ENCODE measurements at regions not wholly inside any gene's neighbourhood (a gene's known extent, or its start where the extent isn't known, plus 50 kb on each side); places are given as distances from the start of the nearest gene placed in this dataset.

- DNase-seq: no peak
Observed at GRCh38 chr1:9419369-9420041, 119.8 kb upstream of the SLC25A33 start.

GRCh38 chr1:9420835-9421532 is 118.3 kb upstream of the SLC25A33 start:
- no peak for DNase-seq

- DNase-seq: no peak
Observed at GRCh38 chr1:9421533-9421873, 117.8 kb upstream of the SLC25A33 start.

- no peak for DNase-seq
Observed at GRCh38 chr1:9422321-9422720, 116.9 kb upstream of the SLC25A33 start.

GRCh38 chr1:9422911-9423505 is 116.3 kb upstream of the SLC25A33 start:
- DNase-seq: no peak

- no peak for DNase-seq
Observed at GRCh38 chr1:9424261-9424660, 115.0 kb upstream of the SLC25A33 start.

GRCh38 chr1:9425859-9426258 is 113.4 kb upstream of the SLC25A33 start:
- no peak for DNase-seq

- no peak for DNase-seq
Observed at GRCh38 chr1:9426291-9426711, 113.0 kb upstream of the SLC25A33 start.

- no peak for DNase-seq
Observed at GRCh38 chr1:9427388-9427787, 111.9 kb upstream of the SLC25A33 start.

- peak; percentile 98 for DNase-seq
Observed at GRCh38 chr1:9428601-9429341, 110.5 kb upstream of the SLC25A33 start.

GRCh38 chr1:9429342-9429711 is 109.9 kb upstream of the SLC25A33 start:
- DNase-seq: no peak

- no peak for DNase-seq
Observed at GRCh38 chr1:9434247-9435152, 104.8 kb upstream of the SLC25A33 start.

- no peak for DNase-seq
Observed at GRCh38 chr1:9435153-9435636, 104.1 kb upstream of the SLC25A33 start.

GRCh38 chr1:9435854-9436640 is 103.2 kb upstream of the SLC25A33 start:
- DNase-seq: peak; percentile 62

- DNase-seq: no peak
Observed at GRCh38 chr1:9437961-9438430, 101.3 kb upstream of the SLC25A33 start.

GRCh38 chr1:9438431-9439073 is 100.7 kb upstream of the SLC25A33 start:
- DNase-seq: peak; percentile 99

GRCh38 chr1:9439074-9439761 is 100.0 kb upstream of the SLC25A33 start:
- peak; percentile 72 for DNase-seq

GRCh38 chr1:9440261-9440660 is 99.0 kb upstream of the SLC25A33 start:
- no peak for DNase-seq

- DNase-seq: no peak
Observed at GRCh38 chr1:9440763-9441194, 98.5 kb upstream of the SLC25A33 start.

- DNase-seq: peak; percentile 66
Observed at GRCh38 chr1:9441451-9442133, 97.7 kb upstream of the SLC25A33 start.

Measured in kidney glomerular epithelial cell (primary cell).